ENCODE measurements at regions not wholly inside any gene's neighbourhood (a gene's known extent, or its start where the extent isn't known, plus 50 kb on each side); places are given as distances from the start of the nearest gene placed in this dataset.

DNA sequence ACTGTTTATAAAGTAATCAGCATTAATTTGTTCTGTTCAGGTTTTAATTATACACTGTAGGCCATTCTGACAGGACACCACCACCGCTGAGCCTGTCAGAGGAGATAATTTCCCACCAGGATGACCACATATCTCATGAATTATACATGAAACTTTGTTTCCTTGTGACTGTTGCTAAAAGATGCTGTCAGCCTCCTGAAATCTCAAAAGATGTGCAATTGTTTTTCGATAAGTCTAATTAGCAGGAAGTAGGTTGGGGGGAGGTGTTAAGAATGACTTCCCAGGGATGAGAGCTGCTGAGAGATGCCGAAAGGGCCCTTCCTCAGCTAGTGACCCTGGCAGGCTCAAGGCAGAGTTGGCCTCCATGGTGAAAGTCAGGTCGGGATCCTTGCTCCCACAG is 485.4 kb downstream of the SOX6 start:
- Histone ChIP-seq H3K9me3 (no peaks in the 10 kb centered on the region), H3K4me3 (ENCODE audit: low read depth, low read length) (no peak overlapping the region), H3K4me1 (no peaks in the 10 kb centered on the region), H3K36me3 (no peaks in the 10 kb centered on the region), H3K27me3 (no peaks in the 10 kb centered on the region)
- TF ChIP-seq, protein P1, sequence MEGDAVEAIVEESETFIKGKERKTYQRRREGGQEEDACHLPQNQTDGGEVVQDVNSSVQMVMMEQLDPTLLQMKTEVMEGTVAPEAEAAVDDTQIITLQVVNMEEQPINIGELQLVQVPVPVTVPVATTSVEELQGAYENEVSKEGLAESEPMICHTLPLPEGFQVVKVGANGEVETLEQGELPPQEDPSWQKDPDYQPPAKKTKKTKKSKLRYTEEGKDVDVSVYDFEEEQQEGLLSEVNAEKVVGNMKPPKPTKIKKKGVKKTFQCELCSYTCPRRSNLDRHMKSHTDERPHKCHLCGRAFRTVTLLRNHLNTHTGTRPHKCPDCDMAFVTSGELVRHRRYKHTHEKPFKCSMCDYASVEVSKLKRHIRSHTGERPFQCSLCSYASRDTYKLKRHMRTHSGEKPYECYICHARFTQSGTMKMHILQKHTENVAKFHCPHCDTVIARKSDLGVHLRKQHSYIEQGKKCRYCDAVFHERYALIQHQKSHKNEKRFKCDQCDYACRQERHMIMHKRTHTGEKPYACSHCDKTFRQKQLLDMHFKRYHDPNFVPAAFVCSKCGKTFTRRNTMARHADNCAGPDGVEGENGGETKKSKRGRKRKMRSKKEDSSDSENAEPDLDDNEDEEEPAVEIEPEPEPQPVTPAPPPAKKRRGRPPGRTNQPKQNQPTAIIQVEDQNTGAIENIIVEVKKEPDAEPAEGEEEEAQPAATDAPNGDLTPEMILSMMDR (IDR thresholded peaks at IDR 0.05; ENCODE audit: low read depth, low read length), result no peak
- no peak for DNase-seq

DNA sequence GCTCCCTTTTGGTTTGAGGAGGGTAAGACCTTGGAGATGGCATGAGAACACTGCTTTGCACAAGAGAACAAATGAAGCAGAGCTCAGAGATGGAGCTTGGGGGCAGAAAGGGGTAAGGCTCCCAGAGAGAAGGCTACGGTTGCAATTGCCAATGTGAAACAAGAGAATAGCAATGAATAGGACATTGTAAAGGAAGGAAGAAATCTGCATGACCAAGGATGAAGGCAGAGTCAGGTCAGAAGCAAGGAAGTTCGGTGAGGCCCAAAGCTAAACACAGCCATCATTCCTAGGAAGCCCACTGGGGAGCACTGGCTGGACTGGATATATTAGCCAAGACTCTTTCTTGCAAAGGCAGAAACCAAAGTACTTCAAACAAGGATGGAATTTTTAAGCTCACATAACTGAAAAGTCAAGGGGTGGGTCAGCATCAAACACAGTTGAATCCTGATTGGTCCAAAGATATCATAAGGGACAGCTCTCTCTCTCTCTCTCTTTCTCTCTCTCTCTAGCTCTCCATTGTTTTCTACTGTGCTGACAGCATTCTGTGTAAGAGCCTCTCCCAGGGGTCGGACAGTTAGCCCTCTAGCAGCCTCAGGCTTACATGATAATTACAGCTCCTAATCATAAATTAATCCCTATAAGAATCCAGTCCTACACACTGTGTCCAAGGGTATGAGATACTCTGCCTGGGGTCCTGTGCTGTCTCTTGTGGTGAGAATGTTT is 484.3 kb downstream of the SOX6 start:
- no peaks in the 10 kb centered on the region for H3K27me3 ChIP-seq
- H3K4me3 ChIP-seq (ENCODE audit: low read depth, low read length), result no peak overlapping the region
- no peaks in the 10 kb centered on the region for H3K4me1 ChIP-seq
- DNase-seq, result no peak
- no peaks in the 10 kb centered on the region for H3K9me3 ChIP-seq
- TF ChIP-seq, protein P1 (IDR thresholded peaks at IDR 0.05; ENCODE audit: low read depth, low read length), result no peak
- H3K36me3 ChIP-seq, result no peaks in the 10 kb centered on the region

DNA sequence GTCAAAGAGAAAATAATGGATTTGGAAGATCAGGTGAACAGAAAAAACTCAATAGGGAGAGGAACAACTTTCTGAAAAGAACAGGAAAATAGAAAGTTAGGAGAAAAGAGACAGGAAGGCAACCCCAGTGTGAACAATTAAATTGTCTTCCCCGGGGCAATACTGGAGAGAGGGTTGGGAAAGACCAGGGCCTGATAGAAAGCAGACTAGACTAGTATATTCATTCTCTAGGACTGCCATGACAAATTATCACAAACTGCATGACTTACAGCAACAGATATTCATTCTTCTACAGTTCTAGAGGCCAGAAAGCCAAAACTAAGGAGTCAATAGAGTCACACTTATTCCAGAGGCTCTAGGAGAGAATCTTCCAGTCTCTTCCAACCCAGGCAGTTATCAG is 482.8 kb downstream of the SOX6 start:
- Histone ChIP-seq H3K4me3 (ENCODE audit: low read depth, low read length) (no peak overlapping the region), H3K4me1 (no peaks in the 10 kb centered on the region), H3K27me3 (no peaks in the 10 kb centered on the region), H3K36me3 (no peaks in the 10 kb centered on the region), H3K9me3 (no peaks in the 10 kb centered on the region)
- DNase-seq, result no peak
- TF ChIP-seq, protein P1 (IDR thresholded peaks at IDR 0.05; ENCODE audit: low read depth, low read length), result no peak

DNA sequence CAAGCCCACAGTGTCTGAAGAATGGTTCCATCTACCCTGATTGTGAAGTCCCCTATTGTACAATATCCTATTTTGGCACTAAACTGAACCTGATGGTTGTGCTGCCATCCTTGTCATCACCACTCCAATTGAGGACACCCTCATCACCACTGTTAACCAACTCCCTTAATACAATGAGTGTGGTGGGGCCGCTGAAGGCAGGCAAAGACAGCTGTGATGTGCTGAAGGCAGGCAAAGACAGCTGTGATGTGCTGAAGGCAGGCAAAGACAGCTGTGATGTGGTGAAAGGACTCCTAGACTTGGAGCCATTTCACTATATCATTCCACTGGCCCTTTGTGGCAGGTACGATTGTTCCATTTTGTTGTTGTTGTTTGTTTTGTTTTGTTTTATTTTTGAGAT is 481.6 kb downstream of the SOX6 start:
- Histone ChIP-seq H3K27me3 (no peaks in the 10 kb centered on the region), H3K9me3 (no peaks in the 10 kb centered on the region), H3K4me1 (no peaks in the 10 kb centered on the region), H3K36me3 (no peaks in the 10 kb centered on the region), H3K4me3 (ENCODE audit: low read depth, low read length) (no peak overlapping the region)
- DNase-seq, result no peak
- TF ChIP-seq, protein P1 (IDR thresholded peaks at IDR 0.05; ENCODE audit: low read depth, low read length), result no peak

DNA sequence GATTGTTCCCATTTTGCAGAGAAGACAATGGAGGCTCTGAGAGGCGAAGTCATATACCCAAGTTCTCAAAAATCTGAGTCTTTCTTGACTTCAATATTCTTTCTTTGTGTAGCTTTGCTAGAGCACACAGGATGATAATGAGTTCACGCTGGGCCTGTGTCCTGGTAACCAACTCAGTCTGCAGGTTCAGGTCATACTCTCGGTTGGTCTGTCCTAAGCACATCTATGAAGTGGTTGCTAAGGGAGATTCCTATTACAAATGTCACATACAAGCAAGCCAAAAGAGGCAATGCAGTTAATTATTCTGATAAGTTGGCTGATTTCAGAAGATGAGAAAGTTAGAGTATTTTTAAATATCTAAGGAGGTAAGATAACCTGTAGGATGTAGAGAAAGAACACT is 481.0 kb downstream of the SOX6 start:
- Histone ChIP-seq H3K27me3 (no peaks in the 10 kb centered on the region), H3K36me3 (no peaks in the 10 kb centered on the region), H3K4me3 (ENCODE audit: low read depth, low read length) (no peak overlapping the region), H3K4me1 (no peaks in the 10 kb centered on the region), H3K9me3 (no peaks in the 10 kb centered on the region)
- TF ChIP-seq, protein P1 (IDR thresholded peaks at IDR 0.05; ENCODE audit: low read depth, low read length), result no peak
- DNase-seq, result no peak

DNA sequence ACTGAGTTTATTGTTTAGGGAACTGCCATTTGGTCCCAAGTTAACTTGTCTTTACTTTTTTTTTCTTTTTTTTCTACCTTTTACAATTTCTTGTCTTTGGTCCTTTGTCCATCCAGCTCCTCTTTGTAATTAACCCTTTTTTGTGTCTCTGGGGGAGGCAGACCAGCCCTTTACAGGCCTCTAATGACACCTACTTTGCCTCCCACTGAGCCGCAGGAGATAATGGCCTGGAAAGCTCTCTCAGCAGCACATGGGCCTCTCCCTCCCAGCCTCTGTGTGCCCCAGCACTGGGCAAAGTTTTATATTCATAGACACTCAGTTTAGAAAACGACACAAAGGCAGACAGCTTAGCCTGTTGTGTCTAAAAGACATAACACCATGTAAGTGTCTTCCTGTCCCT is 480.4 kb downstream of the SOX6 start:
- Histone ChIP-seq H3K4me1 (no peaks in the 10 kb centered on the region), H3K9me3 (no peaks in the 10 kb centered on the region), H3K27me3 (no peaks in the 10 kb centered on the region), H3K4me3 (ENCODE audit: low read depth, low read length) (no peak overlapping the region), H3K36me3 (no peaks in the 10 kb centered on the region)
- TF ChIP-seq, protein P1 (IDR thresholded peaks at IDR 0.05; ENCODE audit: low read depth, low read length), result no peak
- DNase-seq, result no peak

Data from BE2C (cell line).